ENCODE measurements at regions not wholly inside any gene's neighbourhood (a gene's known extent, or its start where the extent isn't known, plus 50 kb on each side); places are given as distances from the start of the nearest gene placed in this dataset.

DNA sequence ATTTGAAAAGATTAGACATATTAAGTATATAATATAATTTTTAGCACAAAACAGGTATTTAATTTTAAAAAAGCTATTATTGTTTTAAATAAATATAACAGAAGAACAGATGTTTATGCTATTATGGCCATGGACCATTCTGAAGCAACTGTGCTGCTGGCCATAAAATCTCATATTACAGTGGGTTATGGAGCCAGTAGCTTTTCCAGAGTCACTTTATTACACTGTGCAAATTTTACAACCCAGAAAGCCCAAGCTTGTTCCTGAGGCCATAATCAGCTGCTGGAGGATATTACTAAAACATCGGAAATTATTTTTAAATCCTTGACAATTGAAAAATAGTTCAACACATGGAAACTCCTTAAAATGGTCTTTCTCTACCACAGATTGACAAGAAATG, 557.3 kb upstream of the KCNMB2 start:
- DNase-seq: no peak

- no peak for DNase-seq
These were observed 556.5 kb upstream of the KCNMB2 start for GRCh38 chr3:177979703-177980102.

DNA sequence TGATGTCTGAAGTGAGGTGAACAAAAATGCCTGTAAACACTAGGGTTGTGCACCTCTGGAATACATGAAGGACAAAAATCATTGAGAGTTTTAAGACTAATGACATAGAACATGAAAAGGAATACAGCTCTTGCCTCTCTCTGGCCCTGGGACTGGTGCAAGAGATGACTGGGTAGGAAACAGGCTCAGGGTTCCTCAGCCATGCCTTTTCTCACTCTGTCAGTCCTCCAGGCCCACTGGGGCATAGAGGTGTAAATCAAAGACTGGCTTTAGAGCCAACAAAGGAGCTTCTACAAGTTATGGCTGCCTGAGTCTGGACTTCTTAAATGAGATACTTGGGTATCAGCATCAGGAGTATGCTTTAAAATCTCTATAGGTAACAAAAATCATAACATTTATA, 554.7 kb upstream of the KCNMB2 start:
- DNase-seq: no peak

DNA sequence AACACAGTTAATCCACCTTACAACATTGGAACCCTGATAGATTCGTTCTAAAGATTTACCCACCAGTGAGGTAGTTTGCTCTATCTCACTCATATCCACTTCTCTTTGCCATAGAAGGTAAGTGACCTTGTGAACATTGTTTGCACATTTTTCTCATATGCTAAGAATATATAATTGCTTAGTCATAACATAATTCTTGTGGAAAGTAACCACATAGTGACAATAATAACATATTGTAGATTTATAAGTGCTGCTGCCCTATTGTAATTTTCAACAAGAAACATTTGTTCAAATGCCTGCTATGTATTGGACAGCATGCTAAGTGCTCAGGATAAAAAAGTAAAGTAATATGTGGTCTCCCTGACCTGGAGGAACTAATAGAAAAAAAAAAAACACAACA, 554.2 kb upstream of the KCNMB2 start:
- DNase-seq: no peak

- no peak for DNase-seq
These were observed 552.9 kb upstream of the KCNMB2 start for GRCh38 chr3:177983320-177983719.

- DNase-seq: no peak
These were observed 543.0 kb upstream of the KCNMB2 start for GRCh38 chr3:177992993-177993970.

DNA sequence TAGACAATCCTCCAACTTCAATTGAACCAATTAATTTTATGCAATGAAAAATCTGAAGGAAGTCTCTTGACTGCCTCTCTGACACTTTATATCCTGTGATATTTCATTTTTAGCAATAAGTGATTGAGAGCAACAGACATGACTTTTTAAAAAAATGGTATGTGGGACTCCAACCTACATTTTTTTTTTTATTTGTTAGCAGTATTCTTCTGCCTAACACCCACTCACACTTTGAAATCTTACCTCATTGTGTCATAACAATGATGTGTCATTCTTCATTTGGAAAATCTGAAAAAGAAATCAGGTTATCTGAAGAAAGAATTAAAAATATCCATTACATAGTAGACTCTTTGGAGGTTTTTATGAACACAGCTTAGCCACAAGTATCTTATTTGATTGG, 541.3 kb upstream of the KCNMB2 start:
- DNase-seq: no peak

DNA sequence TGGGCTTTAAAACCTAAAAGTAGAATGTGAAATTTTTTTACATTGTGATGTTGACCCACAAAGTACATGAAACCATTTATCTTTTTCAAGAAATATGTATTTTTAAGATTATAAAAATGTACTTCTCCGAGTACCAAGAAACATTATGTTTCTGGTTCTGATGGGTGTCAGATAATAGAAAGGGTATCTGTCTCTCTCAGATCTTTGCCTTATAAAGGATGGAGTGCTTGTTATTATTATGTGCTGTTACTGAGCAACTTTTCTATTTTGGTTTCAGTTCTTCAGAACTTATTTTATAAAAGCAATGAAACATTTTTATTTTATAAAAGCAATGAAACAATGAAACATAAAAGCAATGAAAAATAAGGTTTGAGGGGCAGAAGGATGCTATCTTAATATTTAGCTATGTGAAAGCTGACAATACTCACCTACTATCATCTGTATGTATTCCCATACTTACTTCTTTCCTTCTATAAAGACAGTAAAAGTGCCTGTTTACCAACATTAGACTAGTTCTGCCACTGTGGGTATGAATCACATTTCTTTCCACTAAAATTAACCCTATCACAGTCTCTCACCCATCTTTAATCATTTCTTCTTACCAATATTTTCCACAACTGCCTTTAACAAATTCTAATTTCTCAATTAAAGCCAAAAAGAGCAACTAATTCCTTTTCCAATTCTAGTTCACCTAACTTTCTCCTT, 540.7 kb upstream of the KCNMB2 start:
- DNase-seq: no peak

DNA sequence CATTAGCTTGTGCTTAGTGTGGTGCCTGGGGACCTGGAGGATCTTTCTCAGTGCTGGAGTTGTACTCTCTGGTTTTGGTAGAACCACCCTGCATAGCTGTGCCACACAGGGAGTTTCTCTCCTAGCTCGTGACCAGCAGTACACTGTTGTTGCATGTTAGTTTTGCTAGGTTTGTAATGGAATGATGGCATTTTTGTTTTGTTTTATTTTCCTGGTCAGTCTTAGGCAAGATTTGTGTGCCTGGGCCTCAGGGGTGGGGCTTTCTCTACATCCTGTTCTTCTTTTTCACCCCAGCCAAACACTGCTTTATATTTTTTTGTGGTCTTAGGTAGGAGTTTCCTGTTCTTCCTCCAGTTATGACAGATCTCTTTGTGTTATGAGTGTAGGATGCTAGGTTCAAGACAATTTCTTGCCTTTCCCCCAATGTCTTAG, 534.5 kb upstream of the KCNMB2 start:
- no peak for DNase-seq

- no peak for DNase-seq
These were observed 534.1 kb upstream of the KCNMB2 start for GRCh38 chr3:178002113-178002512.

GRCh38 chr3:178003756-178004155, 532.5 kb upstream of the KCNMB2 start:
- DNase-seq: no peak

GRCh38 chr3:178005961-178006360, 530.3 kb upstream of the KCNMB2 start:
- no peak for DNase-seq

GRCh38 chr3:178010306-178010705, 525.9 kb upstream of the KCNMB2 start:
- DNase-seq: no peak

DNA sequence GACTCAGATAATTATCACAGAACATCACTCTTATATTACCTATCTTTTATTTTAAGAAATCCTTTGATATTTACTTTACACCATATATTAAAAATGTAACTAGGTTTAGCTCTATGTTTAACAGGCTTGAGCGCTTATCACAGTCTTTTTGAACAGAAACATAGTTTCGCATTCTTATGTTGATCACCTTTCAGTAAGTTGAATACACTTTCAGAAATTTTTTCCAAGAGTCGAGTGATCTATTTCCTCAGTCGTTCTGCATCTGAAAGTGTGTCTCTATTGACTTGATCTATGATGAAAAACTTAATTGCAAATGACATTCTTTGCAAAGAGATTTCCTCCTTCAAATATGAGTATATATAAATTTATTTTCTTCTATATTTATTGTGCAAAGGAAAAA, 516.6 kb upstream of the KCNMB2 start:
- DNase-seq: no peak

DNA sequence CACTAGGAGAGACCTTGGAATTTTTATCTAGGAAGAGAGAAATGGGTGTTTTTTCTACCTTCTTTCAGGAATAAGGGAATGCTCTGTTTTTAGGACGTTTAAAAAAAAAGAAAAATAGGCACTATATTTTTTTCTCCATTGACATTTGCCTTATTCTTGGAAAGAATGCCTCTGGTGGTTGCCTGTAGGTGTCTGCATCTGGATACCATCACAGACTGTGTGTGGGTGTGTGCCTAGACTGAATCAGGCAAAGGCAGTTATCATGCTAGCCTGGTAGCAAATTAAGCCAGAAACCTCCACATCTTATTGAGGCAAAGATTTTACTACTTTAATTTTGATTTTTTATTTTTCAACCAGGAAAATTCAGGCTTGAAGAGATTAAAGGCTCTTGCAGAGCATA, 513.6 kb upstream of the KCNMB2 start:
- DNase-seq: no peak

DNA sequence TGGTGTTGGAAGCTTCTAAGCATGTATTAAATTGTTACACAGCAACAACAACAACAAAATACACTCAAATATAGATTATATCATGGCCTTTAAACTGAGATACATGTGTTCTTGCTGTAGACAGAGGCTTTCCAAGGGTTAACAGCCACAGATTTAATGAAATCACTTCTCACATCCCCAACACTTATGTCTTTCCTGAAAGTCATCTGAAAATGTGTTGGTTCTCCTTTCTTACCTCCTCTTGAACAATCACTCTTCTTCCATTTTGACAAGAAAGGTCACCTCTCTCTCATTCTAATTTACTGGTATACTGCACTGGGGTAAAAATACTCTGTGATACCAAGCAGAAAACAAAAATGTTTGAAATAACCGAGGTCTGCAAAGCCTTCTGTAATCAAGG, 507.3 kb upstream of the KCNMB2 start:
- DNase-seq: no peak

DNA sequence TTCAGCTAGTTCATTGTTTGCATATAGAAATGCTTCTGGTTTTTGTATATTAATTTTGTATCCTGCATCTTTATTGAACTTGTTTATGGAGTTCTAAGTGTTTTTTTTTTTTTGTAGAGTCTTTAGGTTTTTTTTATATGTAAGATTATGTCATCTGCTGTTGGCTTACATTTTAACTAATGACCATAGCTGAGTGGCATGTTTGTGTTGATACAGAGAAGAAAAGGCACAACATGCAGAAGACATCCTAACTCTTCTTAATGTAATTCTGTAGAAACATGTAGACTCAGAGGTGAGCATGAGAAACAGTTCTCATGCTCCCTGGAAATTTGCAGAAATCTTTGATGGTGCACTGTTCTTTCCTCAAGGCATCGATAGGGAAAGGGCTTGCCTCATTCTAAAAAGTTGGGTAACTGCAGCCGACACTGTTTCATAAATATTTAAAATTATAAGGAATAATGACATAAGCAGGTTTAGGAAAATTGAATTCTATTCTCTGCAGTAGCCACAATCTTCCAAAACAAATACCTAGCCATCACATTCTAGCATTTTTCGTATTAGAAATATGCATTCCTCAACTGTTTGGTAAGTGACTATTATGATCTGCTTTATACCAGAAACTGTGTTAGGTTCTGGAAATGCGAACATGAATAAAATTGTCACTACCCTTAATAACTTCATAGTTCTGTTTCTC, 499.6 kb upstream of the KCNMB2 start:
- no peak for DNase-seq

GRCh38 chr3:178041931-178042330, 494.3 kb upstream of the KCNMB2 start:
- DNase-seq: no peak

DNA sequence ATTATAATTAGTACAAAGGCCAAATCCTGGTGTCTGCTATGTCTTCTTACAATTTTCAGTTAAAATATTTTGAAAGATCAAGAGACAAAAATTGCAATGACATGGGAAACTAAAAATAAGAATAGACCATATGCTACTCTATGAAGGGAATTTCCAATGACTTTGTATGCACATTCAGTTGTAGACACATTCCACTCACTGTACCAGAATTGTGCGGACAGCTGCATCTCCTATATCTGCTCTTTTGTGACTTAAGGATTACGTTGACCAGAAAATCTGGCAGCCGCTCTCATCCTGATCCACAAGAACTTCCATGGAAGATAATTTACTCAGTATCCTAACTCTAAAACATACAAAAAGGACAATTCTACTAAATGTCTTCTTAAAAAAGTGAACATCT, 493.9 kb upstream of the KCNMB2 start:
- DNase-seq: no peak

DNA sequence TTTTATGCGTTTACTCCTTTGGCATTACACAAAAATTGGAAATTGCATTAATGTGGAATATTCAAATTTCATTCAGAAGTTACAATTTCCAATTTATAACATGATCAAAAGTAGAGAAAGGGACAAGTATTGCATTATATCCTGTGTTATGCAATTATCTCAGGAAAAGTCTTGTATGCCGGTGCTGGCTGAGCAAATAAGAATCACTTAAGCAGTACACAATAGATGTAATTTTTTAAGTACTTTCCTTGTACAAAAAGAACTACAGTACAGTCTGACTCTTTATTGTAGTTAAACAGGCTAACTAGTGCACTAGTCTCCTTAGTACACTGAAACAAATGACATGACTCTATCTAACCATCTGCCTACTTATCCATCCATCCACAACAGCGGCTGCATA, 493.2 kb upstream of the KCNMB2 start:
- DNase-seq: no peak

- DNase-seq: no peak
These were observed 491.9 kb upstream of the KCNMB2 start for GRCh38 chr3:178044320-178044719.

DNA sequence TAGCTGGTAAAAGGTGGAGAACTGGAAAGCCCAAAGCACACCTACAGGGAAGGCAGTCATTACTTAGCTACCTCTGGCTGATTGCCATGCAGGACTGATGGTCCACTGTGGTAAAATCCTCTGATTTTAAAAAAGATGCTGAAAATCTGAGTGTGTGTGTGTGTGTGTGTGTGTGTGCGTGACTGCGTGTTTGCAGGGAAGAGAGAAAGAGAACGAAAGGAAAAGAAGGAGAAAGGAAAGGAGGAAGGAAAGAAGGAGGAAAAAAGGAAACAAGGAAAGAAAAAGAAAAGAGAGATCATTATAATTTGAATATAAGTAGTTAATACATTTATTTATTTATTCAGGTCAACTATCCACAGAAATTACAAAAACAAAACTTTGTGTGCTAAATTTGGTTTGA, 488.7 kb upstream of the KCNMB2 start:
- DNase-seq: no peak

DNA sequence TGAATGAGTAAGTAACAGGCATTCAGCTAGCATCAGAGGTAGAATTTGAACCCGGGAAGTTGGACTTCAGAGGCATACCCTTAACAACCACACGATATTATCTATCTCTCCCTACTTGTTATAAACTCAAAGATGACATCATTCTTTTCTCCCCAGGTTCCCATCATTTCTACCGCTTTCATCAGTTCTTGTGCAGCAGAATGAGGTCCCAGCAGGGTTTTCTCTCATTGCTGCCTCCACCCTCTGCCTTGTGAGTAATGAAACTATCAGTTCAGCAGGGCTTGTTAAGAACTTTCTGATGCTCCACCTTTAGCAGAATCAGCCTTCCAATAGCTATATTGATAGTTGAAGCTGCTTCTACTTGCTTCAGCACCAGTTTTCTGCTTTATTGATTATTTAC, 487.5 kb upstream of the KCNMB2 start:
- DNase-seq: no peak

DNA sequence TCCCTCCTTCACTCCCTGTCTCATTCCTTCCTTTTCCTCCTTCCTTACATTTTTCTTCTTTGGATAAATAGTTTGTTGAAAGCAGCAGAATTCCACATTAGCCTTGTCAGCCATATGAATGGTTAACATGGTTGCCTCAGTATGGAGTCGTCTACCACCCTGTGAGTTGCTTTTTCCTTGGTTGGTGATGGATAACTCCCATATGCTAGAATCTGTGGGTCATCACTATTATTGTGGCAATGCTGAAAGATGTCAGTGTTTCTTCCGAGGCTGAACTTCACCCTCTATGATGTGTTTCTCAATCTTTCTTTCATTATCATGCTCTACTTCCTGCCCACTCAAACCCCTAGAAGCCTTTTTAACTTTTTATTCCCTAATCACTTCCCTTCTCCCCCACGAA, 481.8 kb upstream of the KCNMB2 start:
- no peak for DNase-seq

Data from NK-92 treated with Interleukin-12 subunit alpha and Interleukin-12 subunit beta, amount 100 ng/mL, for 24 hours (cell line).